ENCODE measurements at regions not wholly inside any gene's neighbourhood (a gene's known extent, or its start where the extent isn't known, plus 50 kb on each side); places are given as distances from the start of the nearest gene placed in this dataset.

GRCh38 chr4:19729886-19730651, 521.6 kb upstream of the SLIT2 start:
- no peaks in the 10 kb centered on the region for H3K36me3 ChIP-seq (ENCODE audit: control insufficient read depth, insufficient read depth, low read length)
- POLR2A ChIA-PET: no interaction called here
- H3K4me3 Mint-ChIP-seq (ENCODE audit: unreplicated experiment): no peak overlapping the region
- H3K4me1 Mint-ChIP-seq (ENCODE audit: low read depth, unreplicated experiment): no peaks in the 10 kb centered on the region
- TF ChIP-seq CTCF (IDR thresholded peaks at IDR 0.05; ENCODE audit: insufficient read depth in 1 of 2, low read depth in 1 of 2, low read length in 1 of 2, severe bottlenecking in 1 of 2, unreplicated experiment in 1 of 2): no peak
- no peaks in the 10 kb centered on the region for H3K9me3 ChIP-seq
- no peaks in the 10 kb centered on the region for H3K27me3 ChIP-seq (replicated peaks; ENCODE audit: control insufficient read depth, insufficient read depth, low read length)
- no peaks in the 10 kb centered on the region for H3K27me3 Mint-ChIP-seq (ENCODE audit: insufficient read depth, unreplicated experiment)
- CTCF ChIA-PET: no interaction called here
- no peaks in the 10 kb centered on the region for H3K4me1 ChIP-seq
- no peaks in the 10 kb centered on the region for H3K36me3 Mint-ChIP-seq (ENCODE audit: insufficient read depth, unreplicated experiment)
- no peak overlapping the region for H3K4me3 ChIP-seq (ENCODE audit: low read depth, low read length)
- intact Hi-C loops (cut with micrococcal nuclease; ENCODE audit: unreplicated experiment): no loop called here
- H3K9me3 Mint-ChIP-seq (ENCODE audit: unreplicated experiment): no peaks in the 10 kb centered on the region
- BruUV-seq (replicated peaks): no TSS peak
- H3K27ac Mint-ChIP-seq (ENCODE audit: unreplicated experiment): no peak overlapping the region
- no peak for DNase-seq

- H3K9me3 Mint-ChIP-seq (ENCODE audit: unreplicated experiment): no peaks in the 10 kb centered on the region
- H3K4me3 Mint-ChIP-seq (ENCODE audit: unreplicated experiment): no peak overlapping the region
- no peaks in the 10 kb centered on the region for H3K4me1 ChIP-seq
- no peaks in the 10 kb centered on the region for H3K27me3 ChIP-seq (replicated peaks; ENCODE audit: control insufficient read depth, insufficient read depth, low read length)
- no peak for TF ChIP-seq CTCF (IDR thresholded peaks at IDR 0.05; ENCODE audit: insufficient read depth in 1 of 2, low read depth in 1 of 2, low read length in 1 of 2, severe bottlenecking in 1 of 2, unreplicated experiment in 1 of 2)
- no peak overlapping the region for H3K27ac Mint-ChIP-seq (ENCODE audit: unreplicated experiment)
- H3K36me3 Mint-ChIP-seq (ENCODE audit: insufficient read depth, unreplicated experiment): no peaks in the 10 kb centered on the region
- BruUV-seq (replicated peaks): no TSS peak
- no peak for DNase-seq
- ChIA-PET POLR2A (no interaction called here), CTCF (no interaction called here)
- H3K36me3 ChIP-seq (ENCODE audit: control insufficient read depth, insufficient read depth, low read length): no peaks in the 10 kb centered on the region
- intact Hi-C loops (cut with micrococcal nuclease; ENCODE audit: unreplicated experiment): no loop called here
- no peaks in the 10 kb centered on the region for H3K4me1 Mint-ChIP-seq (ENCODE audit: low read depth, unreplicated experiment)
- no peaks in the 10 kb centered on the region for H3K27me3 Mint-ChIP-seq (ENCODE audit: insufficient read depth, unreplicated experiment)
- H3K9me3 ChIP-seq: no peaks in the 10 kb centered on the region
- no peak overlapping the region for H3K4me3 ChIP-seq (ENCODE audit: low read depth, low read length)
Measured at GRCh38 chr4:19728773-19729172, 522.9 kb upstream of the SLIT2 start.

- no peaks in the 10 kb centered on the region for H3K4me1 ChIP-seq
- no peaks in the 10 kb centered on the region for H3K9me3 Mint-ChIP-seq (ENCODE audit: unreplicated experiment)
- H3K4me3 ChIP-seq (ENCODE audit: low read depth, low read length): no peak overlapping the region
- H3K9me3 ChIP-seq: no peaks in the 10 kb centered on the region
- no peaks in the 10 kb centered on the region for H3K36me3 Mint-ChIP-seq (ENCODE audit: insufficient read depth, unreplicated experiment)
- no peaks in the 10 kb centered on the region for H3K36me3 ChIP-seq (ENCODE audit: control insufficient read depth, insufficient read depth, low read length)
- no TSS peak for BruUV-seq (replicated peaks)
- H3K27me3 Mint-ChIP-seq (ENCODE audit: insufficient read depth, unreplicated experiment): peaks cover 2% of the 10 kb centered on the region
- intact Hi-C loops (cut with micrococcal nuclease; ENCODE audit: unreplicated experiment): no loop called here
- no peak overlapping the region for H3K27ac Mint-ChIP-seq (ENCODE audit: unreplicated experiment)
- H3K4me3 Mint-ChIP-seq (ENCODE audit: unreplicated experiment): no peak overlapping the region
- no peak for DNase-seq
- no peaks in the 10 kb centered on the region for H3K27me3 ChIP-seq (replicated peaks; ENCODE audit: control insufficient read depth, insufficient read depth, low read length)
- ChIA-PET CTCF (no interaction called here), POLR2A (no interaction called here)
- no peak for TF ChIP-seq CTCF (IDR thresholded peaks at IDR 0.05; ENCODE audit: insufficient read depth in 1 of 2, low read depth in 1 of 2, low read length in 1 of 2, severe bottlenecking in 1 of 2, unreplicated experiment in 1 of 2)
- no peaks in the 10 kb centered on the region for H3K4me1 Mint-ChIP-seq (ENCODE audit: low read depth, unreplicated experiment)
Measured at GRCh38 chr4:19727141-19727540, 524.6 kb upstream of the SLIT2 start.

All from Caco-2 (cell line).